Right renal cortex interstitium (tissue), 3 donors: ENCODE measurements at regions not wholly inside any gene's neighbourhood (a gene's known extent, or its start where the extent isn't known, plus 50 kb on each side); places are given as distances from the start of the nearest gene placed in this dataset.
"Not testable (repeated sequence)": the region's sequence is repeated elsewhere in the genome, so short reads cannot be mapped to it uniquely, and the experiment has no call there.

Experiments
- DNase-seq, 3 donors: peaks; one replicate each; pipeline ENCODE4 v3.0.0-alpha.2; 2013; ENCODE audit warnings: low read depth in 3 of 3, low spot score in 2 of 3

DNA sequence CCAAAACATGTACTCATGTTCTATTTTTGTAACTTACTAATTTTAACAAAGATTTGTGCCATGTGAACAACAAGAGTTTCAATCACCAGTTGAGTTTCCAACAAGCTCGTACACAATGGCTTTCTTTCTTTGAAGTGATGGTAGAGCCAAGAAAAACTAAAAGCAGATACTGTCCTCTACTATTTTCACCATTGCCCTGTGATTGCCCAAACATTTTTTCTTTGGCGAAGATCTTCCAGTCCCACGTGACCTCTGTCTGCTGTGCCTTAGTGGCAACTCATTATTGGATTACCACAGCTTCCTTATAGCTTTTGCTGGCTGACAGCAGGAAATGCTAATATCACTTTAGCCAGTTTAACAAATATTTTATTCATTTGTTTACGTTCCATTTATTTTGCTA, 1147.1 kb downstream of the STIM2 start:
- no peak for DNase-seq

GRCh38 chr4:28009541-28009940, 1148.9 kb downstream of the STIM2 start:
- no peak for DNase-seq

DNA sequence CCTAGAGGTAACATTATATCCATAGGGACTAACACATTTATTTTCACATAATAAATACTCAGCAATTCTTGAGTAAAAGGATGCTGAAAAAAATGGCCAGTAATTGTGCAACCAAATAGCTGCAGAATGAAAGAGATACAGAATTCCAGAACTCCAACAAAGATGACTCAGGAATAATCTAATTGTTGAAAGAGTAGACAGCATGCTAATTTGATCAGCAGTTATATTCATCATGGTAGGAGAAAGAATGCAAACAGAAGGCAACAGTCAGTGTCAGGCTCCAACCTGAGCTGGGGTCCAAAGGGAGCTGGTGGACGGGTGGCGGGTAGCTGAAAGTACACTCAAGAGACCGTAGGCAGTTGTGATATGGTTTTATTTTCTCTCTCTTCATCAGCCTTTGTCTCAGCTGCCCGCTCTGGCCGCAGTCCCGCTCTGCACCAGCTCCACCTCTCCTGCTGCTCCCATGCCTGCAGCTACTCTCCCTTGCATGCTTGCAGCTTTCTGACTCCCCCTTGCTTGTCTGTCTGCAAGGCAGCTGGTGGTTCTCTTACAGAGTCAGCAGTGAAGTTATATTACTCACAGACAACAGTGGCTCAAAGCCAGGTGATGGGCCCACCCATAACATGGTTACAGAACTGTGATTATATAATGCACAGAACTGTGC, 1150.1 kb downstream of the STIM2 start:
- DNase-seq: no peak

DNA sequence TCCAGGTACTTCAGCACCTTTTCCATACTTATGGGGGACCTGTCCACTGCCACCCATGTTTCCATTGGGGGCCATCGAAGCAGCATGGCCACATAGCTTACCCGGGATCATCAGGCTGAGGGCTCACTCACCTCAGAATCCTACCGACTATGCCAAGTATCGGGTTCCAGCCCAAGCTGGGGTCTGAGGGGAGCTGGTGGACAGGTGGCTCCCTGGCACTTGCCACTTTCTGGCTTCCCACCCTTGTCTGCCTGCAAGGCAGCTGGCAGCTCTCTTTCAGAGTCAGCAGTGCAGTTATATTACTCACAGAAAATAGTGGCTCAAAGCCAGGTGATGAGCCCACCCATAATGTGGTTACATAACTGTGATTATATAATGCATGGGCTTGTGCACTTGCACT, 1153.8 kb downstream of the STIM2 start:
- no peak for DNase-seq

- no peak for DNase-seq
Measured at GRCh38 chr4:28015996-28016395, 1155.4 kb downstream of the STIM2 start.

DNA sequence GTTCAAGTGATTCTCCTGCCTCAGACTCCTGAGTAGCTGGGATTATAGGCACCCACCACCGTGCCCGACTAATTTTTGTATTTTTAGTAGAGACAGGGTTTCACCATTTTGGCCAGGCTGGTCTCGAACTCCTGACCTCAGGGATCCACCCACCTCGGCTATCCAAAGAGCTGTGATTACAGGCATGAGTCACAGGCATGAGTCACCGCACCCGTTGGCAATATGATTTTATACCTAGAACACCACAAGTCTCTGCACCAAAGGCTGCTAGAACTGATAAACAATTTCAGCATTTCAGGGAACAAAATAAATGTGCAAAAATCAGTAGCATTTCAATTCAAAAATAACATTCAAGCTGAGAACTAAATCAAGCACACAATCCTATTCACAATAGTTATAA, 1177.6 kb downstream of the STIM2 start:
- not testable (repeated sequence) for DNase-seq

GRCh38 chr4:28062562-28062961, 1201.9 kb downstream of the STIM2 start:
- DNase-seq: no peak

DNA sequence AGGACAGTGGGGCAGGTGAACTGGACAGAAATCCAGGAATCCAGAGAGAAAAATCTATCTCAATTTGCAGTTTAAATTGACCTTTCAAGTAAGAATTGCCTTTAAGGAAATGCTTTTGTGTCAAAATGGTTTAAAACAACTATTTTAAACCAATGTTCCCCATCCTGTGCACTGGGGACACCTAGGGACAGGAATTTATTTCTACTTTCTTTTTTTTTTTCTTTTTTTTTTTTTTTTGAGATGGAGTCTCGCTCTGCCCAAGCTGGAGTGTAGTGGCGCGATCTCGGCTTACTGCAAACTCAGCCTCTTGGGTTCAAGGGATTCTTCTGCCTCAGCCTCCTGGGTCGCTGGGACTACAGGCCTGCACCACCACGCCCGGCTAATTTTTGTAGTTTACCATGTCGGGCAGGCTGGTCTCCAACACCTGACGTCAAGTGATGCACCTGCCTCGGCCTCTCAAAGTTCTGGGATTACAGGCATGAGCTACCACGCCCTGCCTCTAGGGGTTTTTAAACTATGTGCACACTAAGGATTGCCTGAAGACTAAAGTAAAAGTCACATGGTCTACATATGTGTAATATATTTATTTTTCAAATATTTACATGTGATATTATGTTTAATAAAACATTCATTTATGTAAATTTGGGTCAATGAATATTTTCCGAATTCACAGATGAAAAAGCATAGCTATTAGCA, 1213.4 kb downstream of the STIM2 start:
- DNase-seq: no peak

DNA sequence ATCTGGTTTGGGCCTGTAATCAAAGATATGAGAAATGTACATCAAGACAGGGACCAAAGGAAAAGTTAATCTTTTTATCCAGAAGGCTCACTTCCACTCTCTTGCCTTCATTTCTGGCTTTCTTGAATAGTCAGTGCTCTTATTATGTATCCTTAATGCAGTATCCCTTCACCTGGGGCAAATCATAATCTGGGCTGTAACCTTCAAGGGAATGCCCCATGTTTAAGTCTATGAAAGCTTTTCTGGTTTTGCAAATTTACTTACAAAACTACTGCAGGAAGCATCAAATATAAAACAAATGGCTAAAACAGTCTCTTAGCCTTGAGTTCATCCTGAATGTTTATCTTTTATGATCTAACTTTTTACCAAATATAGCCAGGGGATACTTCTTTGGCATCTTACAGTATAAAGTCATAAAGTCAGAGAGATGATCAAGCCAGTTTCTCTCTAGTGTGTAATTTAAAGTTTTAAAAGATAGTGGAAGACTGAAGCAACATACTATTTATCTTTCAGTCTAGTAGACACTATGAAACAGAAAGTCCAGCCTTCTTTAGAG, 1214.8 kb downstream of the STIM2 start:
- DNase-seq: no peak

- not testable (repeated sequence) for DNase-seq
Measured at GRCh38 chr4:28077203-28077602, 1216.6 kb downstream of the STIM2 start.

DNA sequence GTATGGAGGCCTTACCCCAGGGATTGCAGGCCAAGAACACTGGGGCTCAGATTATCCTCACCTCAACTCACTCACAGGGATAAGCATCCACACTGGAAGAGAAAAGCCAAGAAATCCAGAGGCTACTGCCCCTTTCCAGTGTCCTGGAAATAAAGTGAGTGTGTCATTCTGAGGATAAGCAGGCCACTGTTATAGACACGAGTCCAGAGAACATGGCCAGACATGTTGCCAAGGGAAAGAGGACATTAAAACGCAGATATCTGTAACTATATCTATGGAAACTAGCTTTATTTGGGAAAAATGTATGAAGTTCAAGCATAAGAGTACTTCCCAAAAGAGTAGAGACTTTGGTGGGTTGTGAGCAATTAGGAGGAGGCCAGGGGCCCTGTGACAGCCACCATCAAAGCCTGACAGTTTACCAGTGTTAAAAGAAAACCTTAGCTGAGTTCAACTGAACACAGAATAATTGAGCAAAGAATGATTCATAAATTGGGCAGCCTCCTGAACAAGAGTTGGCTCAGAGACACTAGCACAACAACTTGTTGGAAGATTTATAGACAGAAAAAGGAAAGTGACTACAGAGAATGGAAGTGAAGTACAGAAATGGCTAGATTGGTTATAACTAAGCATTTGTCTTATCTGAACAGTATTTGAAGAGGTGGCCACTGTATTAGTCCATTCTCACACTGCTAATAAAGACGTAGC, 1222.2 kb downstream of the STIM2 start:
- no peak for DNase-seq

DNA sequence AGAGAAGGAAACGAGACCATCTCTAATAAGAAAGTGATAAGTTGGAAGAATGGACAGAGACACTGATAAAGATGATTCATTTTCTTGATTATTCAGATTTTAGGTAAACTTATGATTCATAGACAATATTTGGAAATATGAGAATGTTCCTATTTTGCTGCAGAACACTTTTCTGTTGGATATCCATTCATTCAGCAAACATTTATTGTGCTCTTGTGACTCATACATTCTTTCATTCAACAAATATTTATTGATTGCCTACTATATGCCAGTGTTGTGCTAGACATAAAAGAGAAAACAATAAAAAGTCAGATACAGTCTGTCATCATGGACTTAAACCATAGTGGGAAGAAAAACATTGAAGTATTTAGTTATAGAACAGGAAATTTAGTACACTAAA, 1232.0 kb downstream of the STIM2 start:
- no peak for DNase-seq

- DNase-seq: no peak
Measured at GRCh38 chr4:28093071-28093470, 1232.4 kb downstream of the STIM2 start.

DNA sequence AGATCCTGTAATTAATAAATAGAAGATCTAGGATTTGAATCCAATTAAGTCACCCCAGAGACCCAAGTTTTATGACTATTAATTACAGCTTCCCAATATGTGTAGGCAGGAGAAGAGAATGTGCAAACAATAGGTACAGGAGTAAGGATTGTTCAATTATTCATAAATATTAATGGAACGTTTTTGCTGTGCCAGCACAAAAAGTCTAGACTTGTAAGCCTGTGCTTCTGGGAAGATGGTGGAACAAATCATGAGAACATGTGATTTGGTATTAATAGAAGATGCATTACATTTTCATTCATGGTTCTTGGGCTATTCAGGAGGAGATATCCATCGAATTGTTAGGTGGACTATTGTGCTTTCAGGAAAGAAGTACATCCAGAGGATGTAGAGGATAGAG, 1240.9 kb downstream of the STIM2 start:
- DNase-seq: no peak

GRCh38 chr4:28105271-28105859, 1244.7 kb downstream of the STIM2 start:
- no peak for DNase-seq

GRCh38 chr4:28106155-28106554, 1245.5 kb downstream of the STIM2 start:
- no peak for DNase-seq

DNA sequence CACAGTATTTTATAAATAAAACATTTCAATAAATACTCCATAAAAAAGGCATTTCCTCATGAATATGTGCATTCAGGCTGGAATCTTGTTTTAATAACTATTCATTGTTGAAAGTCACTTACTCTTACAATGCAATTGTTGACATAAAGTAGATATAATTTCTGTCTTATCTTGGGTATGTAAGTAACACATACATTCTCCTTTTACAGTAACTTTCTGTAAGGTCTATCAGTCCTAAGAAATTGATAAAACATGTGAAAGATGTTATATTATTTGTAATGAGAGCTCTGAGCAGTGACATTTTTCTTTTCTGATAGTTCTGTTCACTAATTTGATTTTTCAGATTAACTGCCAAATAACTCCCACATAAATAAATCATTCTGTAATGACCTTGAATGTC, 1249.2 kb downstream of the STIM2 start:
- DNase-seq: no peak

- not testable (repeated sequence) for DNase-seq
Measured at GRCh38 chr4:28112691-28113335, 1252.2 kb downstream of the STIM2 start.

GRCh38 chr4:28113586-28113985, 1252.9 kb downstream of the STIM2 start:
- DNase-seq: not testable (repeated sequence)

- not testable (repeated sequence) for DNase-seq
Measured at GRCh38 chr4:28116526-28117083, 1256.0 kb downstream of the STIM2 start.
